Fibroblast of skin of left quadriceps (primary cell): ENCODE measurements at regions not wholly inside any gene's neighbourhood (a gene's known extent, or its start where the extent isn't known, plus 50 kb on each side); places are given as distances from the start of the nearest gene placed in this dataset.

Source experiments
- DNase-seq, 2 experiments: peaks; one replicate each; pipeline ENCODE4 v3.0.0-alpha.2; 2013; ENCODE audit warnings: low read depth in 2 of 2

- DNase-seq = no peak
Measured at GRCh38 chr6:139625081-139625939, 250.9 kb upstream of the CITED2 start.

GRCh38 chr6:139623372-139623771 lies 248.9 kb upstream of the CITED2 start:
- DNase-seq = no peak

GRCh38 chr6:139613496-139613895 lies 239.0 kb upstream of the CITED2 start:
- DNase-seq = no peak

GRCh38 chr6:139612135-139612465 lies 237.7 kb upstream of the CITED2 start:
- DNase-seq = no peak

DNA sequence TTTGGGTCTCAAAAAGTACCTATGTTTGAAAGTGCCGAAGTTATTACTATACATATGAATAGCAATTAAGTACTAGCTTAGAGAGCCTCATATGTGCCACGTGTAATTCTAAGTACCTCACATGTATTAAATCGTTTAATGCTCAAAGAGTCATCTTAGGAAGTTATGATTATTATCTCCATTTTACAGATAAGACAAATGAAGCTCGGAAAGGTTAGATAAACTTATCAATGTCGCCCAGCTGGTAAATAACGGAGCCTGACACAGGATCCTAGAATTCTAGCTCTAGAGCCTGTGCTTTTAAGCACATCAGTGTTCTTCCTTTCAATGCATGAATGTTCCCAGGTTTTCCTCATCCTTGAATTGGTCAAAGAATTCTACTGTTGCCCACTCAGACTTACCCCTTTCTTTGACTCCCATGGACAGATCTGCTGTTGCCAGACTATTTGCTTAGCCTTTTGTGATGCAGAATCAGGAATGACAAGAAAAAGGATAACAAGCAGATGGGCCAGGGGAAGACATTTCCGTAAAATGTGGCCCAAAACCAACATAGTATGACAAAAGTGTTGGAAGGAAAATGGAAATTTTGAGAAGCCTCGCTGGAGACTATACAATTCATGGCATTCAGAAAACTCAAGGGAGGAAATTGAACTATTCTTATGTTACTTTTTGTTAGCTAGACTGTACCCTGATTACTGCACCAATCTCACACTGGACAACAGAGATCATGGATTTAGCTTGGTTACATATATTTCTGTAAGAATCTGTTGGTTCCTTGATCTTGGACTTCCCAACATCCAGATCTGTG lies 237.1 kb upstream of the CITED2 start:
- no peak for DNase-seq

DNA sequence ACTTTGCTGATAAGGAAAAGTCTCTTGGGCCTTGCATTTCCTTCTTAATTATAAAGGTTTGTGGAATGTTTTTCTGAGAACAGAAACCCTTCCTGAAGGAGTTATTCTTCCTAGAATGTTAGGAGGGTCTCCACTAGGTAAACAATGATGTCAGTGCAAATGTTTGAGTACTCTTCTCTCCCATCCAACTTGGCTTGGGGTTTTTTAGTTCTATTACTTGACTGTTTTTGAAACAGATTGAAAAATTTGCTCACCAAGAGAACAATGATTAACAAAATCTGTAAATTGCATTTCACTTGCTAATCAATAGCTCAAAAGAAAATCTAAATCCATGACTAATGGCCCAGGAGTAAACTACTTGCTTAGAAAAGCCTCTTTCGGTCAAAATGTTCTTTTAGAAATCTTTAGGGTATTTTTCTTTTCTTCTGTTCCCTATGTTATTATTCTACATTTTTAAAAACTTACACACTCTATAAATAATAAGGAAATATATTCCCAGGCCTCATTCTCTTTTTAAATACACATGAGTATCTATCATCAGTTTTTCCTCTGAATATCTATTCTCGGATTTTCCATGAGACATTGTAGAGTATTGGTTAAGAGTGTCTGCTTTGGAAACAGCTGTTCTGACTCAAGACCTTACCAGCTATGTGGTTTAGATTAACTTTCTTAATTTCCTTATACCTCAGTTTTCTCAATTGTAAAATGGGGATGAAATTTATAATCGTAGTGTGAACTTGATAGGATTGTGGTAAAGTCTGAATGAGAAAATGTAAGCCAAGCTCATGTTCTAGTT lies 234.2 kb upstream of the CITED2 start:
- DNase-seq = no peak

DNA sequence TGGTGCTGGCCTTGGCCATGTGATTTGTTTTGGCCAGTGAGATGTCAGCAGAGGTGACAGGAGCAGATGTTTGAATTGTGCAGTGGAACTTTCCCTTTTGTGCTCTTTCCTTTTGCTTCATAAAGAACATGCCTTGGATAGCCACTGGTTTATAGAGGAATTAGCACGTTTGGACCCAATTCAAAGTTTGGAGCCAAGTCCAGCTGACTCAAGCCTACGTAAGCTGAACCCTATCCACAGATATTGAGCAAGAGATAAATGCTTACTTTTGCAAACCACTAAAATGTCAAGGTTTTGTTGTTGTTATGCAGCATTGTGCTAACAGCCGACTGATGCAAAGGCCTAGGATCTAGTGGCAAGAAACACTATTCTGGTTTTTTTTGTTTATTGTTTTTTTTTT lies 230.9 kb upstream of the CITED2 start:
- no peak for DNase-seq

DNA sequence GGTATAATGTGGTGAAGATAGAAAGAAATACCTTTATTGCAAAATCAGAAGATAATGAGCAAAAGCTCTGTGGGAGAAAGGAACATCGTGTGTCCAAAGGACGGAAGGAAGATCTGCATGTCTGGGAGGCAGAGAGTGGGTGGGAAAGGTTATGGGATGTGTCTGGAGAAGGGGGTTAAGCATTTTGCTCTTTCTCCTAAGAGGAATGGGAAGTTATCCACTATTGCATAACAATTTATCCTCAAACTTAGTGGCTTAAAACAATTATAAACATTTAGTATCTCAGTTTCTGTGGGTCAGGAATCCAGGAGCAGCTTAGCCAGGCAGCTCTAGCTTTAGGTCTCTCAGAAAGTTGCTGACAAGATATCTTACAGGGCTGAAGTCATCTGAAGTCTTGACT lies 229.1 kb upstream of the CITED2 start:
- no peak for DNase-seq

DNA sequence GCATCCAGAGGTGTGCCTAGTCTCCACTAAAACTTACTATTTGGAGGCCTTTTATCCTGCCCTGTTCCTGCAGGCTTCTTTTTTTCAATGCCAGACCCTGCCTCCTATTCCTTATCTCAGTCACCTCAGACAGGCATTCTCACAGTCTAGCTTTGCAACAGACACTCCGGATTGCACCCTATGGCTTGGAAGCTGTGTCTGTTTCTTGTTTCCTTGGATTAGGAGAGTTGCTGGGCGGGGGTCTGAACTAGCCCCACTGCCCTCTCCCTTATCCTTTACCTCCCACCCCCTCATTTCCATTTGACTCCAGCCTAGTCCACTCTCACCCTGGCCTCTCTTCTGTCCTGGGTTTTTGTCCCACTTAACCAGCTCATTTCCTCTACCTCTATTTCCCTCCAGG lies 228.1 kb upstream of the CITED2 start:
- DNase-seq = no peak

- no peak for DNase-seq
Measured at GRCh38 chr6:139600919-139601475, 226.5 kb upstream of the CITED2 start.

GRCh38 chr6:139600343-139600742 lies 225.9 kb upstream of the CITED2 start:
- no peak for DNase-seq

- peak; percentile 98 for DNase-seq
Measured at GRCh38 chr6:139597771-139598755, 223.6 kb upstream of the CITED2 start.

DNA sequence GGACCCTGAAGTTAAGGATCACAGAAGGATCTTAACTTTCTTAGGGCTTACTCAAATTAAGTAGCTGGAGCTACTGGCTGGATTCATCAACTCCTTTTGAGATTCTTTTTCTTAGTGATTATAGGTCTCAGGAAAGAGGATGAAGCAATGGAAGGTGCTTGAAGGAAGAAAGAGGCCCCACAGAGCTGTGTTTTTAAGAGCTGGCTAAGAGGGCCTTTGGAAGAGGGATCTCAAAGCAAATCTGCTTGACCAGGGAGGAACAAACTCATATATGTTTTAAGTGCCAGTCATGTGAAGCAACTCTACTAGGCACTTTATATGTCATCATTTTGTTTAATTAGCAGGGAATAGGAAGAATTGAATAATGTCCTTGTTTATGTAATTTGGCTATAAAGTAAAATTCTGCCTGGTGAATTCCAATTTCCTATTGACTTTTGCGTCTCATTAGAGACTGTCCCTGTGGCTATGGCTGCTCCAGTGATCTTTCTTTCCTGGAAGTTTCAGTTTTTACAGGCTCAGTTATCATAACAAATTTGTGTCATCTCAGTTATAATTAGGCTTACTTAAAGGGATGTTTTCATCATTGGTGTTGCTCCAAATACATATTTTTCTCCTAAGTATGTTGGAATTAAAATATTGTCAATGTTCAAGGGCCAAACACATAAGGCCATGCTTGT lies 222.8 kb upstream of the CITED2 start:
- no peak for DNase-seq

- DNase-seq = no peak
Measured at GRCh38 chr6:139595183-139595582, 220.7 kb upstream of the CITED2 start.

- no peak for DNase-seq
Measured at GRCh38 chr6:139594333-139594965, 220.0 kb upstream of the CITED2 start.

GRCh38 chr6:139593081-139593480 lies 218.6 kb upstream of the CITED2 start:
- no peak for DNase-seq

DNA sequence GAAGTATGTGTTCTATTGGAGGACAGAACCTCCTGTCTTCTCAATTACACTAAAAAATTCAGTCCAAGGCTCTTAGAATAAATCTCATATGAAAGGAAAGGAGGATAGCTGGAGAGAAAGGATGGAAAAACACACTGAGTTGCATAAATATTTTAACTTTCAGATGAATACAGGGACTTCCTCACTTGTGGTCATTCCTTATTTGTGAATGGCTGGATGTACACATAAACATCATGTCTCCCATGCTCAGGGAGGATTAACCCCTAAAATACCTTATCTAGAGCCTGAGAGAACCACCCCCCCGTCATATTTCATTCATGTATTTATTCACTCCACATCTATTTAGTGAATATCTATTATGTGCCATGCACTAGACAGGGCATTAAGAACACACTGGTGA lies 217.6 kb upstream of the CITED2 start:
- no peak for DNase-seq

DNA sequence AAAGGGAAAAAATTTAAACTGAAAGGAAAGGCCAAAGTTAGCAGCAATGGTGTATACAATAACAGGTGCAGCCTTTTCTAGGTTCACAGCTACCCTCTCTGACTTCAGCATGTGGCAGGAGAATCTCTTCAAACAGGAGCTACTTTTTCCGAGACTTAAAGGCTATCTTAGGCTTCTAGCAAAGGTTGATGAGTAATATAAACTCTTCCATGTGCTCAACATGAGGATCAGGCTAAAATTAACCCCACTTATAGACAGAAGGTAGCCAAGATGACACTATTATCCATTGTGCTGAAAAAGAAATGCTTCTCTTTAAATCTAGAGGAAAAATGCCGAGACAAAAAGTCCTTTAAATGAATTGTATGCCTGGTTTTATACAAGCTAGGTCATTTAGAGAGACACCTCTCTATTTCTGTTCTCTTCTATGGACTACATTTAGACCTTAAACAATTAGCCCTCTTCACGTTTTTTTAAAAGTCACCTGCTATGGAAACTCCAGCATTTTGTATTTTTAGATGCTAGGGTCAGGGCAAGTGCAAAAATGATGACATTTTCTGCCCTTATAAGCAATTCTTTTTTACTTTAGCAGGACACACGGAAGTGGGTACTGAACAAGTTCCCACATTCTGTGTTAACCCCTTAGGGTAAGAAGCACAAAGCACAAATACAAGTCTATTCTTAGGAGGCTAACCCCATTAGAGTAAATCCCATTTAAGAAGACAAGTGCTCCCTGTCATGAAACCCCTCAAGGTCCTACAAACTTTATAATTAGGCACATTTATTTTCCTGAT lies 216.8 kb upstream of the CITED2 start:
- DNase-seq = no peak

GRCh38 chr6:139590206-139590605 lies 215.8 kb upstream of the CITED2 start:
- DNase-seq = no peak
